NOMO-1 (cell line): ENCODE measurements at regions not wholly inside any gene's neighbourhood (a gene's known extent, or its start where the extent isn't known, plus 50 kb on each side); places are given as distances from the start of the nearest gene placed in this dataset.

Source experiments
- DNase-seq, 2 experiments: peaks; one replicate each; lab custom pipeline; 2025; ENCODE audit not compliant: unreplicated experiment in 2 of 2; lab: John Stamatoyannopoulos, UW

DNA sequence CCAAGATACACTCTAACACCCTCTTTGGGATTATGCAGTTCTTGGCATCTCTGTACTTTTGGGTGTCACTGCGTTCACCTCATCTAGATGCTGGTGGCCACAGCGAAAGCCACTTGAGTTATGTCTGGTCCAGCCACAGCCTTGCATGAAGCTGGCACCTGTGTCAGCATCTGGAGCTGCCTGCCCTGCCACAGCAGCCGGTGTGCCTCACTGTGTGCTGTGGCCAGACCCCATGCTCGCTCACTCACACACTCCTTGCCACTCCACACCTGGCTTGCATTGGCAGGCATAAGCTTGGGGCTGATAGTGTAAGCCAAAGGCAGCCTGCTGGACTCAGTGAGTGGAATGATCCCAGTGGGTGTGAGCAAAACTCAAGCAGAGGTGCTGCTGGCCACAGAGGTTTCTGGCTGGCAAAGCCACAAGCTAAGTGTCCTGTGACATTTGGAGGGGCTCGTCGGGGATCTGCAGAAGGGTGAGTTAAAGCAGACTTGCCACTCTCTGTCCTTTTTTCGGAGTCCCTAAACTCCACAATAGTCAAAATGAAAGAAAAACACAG lies 442.7 kb upstream of the CDH8 start:
- DNase-seq = no peak

DNA sequence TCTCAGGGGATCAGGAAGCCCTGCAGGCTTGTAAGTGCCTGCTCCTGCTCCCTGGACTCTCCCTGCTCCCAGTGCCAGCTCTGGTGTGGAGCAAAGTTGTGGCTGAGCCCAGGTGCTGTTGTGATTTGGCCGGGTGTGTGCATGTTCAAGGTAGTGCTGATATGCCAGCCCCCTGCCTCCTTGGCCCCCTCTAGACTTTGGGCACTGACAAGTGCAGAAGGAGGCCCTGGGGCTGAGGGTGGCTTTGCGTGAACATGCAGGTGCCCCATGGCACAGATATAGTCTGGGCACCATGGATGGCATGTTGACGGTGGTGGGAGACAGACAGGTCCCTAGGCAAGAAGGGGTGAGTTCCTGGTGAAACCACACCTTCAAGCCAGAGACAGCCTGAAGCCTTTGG lies 441.6 kb upstream of the CDH8 start:
- DNase-seq = no peak

DNA sequence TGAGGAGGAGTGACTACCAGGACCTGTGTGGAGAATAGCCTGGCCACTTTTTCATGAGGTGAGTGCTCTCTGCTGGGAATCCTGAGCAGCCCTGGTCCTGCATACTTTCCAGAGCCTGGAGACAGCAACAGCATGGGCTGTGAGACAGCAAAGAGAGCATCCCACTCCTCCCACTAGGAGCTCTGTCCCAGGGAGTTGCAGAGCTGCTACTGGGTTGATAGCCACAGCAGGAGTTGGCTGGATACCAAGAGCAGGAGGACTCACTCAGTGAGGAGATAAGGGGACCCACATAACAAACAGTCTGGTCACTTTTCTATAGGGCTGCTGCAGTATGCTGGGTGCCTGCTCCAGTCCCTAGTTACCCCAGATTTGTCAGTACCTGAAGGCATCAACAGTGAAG lies 439.3 kb upstream of the CDH8 start:
- DNase-seq = no peak

DNA sequence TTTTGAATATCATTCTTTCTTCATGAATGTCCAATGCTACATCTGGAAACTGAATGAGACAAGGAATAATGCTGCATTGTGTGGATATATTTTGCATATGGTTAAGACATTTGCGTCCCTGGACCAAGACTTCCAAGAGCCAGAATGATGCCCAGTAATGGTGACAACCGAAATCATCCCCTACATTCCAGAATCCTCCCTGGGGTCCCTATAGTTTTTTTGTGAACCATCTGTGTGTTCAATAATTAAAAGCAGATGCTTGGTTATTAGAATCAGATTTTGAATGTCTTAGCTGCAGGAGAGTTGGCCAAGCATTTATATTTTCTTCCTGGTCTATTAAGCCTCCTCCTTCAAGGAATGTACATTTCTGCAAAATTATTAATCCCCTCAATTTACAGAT lies 426.7 kb upstream of the CDH8 start:
- DNase-seq = no peak

DNA sequence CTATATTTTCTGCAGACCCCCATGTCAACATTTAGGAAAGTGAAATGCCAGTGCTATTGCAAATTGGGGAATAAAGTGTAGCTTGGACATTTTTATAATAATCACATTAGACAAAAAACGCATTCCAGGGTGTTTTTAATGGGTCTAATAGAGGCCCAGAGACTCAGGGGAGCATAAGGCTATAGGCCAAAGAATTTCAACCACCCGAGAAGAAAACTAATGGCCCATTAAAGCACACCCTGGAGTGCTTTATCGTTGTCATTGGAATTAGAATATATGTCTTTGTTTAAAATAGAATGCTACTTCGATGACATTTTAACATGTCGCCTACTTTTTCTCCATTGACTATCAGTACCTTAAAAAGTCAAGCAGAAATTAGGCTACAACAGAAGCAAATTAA lies 414.1 kb upstream of the CDH8 start:
- no peak for DNase-seq

DNA sequence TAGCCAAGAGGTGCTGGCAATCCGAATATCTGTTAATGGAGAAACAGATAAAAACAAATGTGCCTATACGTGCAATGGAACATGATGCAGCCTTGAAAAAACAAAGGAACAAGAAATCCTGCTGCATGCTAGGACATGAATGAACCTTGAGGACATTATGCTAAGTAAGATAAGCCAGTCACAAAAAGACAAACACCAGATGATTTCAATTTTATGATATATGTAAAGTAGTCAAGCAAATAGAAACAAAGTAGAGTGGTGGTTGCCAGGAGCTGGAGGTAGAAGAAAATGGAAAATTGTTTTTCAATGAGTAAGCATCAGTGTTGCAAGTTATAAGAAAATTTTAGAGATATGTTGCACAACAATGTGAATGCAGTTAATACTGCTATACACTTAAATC lies 409.7 kb upstream of the CDH8 start:
- no peak for DNase-seq

DNA sequence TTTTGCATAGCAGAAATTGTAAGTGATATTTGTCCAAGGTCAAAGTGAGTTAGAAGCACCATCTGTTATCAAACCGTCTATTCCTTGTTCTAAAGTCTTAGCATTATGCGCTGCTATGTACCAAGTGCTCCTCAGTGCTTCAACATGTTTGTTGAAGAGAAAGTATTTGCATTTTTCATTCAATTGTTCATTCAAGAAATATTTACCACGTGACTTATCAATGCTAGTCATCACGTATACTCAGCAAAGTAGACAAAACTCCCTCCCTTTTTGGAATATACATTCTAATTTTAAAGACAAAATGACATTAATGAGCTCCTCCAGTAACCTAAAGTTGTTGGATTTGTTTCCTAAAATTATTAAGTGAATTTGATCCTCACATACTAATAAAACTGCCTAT lies 388.0 kb upstream of the CDH8 start:
- DNase-seq = no peak

DNA sequence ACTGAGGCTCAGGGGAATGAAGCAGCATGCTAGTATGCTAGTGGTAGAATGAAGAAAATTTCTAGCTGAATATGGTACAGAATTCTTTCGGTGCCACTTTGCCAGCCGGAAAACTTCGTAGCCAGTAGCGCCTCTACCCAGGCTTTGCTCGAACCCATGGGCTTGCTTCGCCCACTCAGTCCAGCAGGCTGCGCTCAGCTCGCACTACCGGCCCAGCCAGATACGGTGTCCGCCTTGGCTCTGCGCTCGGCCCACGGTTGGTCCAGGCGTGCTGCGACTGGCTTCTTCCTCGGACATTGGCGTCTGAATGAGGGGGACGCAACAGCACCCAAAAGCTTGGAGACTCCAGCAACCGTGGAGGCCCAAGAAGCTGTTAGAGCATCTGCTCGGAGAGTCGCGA lies 372.5 kb upstream of the CDH8 start:
- no peak for DNase-seq

DNA sequence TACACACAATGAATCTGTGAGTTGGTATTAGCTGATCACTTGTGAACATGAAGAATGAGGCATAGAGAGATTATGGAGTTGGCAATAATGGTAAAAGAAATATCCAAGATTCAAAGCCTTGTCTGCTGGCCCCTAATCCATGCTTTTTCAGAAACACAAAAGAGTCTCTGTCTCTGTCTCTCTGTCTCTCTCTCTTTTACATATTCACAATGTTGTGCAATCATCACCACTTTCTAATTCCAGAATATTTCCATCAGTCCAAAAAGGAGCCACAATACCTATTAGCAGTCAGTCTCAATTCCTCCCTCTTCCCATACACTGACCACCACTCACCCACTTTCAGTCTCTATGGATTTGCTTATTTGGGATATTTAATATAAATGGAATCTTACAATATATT lies 370.1 kb upstream of the CDH8 start:
- DNase-seq = no peak

DNA sequence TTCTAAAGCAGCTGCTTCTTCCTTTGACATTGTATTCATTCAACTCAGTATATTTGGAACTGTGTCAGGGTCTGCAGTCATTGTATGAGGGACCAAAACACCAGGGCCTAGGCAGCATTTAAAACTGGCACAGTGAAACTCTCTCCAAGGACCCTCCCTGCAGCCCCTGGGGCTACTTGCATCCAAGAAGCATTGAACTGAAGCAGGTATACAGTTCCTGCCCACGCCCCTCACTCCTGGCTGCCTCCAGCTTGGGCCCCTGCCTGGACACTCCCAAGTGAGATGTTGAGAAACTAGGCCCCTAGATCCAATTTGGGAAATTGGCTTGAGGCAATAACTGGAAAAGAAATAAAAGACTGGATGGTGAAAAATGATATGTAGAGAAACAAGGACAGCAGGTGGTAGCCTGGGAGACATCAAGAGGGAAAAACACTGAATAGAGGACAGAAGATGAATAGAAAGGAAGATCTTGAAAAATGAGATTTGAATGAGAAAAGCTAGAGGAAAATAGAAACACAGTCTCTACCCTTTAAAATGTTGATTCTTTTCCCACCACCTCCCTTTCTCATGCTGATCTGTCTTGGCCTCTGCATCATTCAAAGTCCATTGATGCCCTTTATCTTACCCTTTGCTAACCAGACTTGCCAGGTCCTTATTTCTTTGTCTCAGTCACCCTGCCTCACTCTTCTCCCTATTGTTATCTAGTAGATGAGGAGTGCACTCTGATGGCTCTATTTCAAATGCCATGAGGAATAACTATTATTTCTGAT lies 368.8 kb upstream of the CDH8 start:
- DNase-seq = no peak

DNA sequence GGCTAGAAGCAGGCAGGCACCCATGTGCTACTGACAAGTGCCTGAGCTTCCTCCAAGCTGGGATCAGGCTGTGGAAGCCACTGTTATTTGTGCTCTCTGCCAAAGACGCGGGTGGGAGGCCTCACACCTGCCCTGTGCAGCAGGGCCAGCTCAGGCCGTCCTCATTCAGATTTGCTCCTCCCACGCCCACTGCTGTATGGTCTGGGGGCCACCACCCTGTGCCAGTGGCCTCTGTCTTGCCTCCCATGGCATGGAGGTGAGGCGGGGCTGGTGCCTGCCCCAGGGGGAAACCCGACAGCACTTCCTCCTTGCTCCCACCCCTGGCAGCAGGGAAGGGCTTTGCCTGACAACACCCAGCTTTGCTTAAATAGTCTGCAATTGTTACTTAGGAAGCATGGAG lies 356.5 kb upstream of the CDH8 start:
- DNase-seq = no peak

DNA sequence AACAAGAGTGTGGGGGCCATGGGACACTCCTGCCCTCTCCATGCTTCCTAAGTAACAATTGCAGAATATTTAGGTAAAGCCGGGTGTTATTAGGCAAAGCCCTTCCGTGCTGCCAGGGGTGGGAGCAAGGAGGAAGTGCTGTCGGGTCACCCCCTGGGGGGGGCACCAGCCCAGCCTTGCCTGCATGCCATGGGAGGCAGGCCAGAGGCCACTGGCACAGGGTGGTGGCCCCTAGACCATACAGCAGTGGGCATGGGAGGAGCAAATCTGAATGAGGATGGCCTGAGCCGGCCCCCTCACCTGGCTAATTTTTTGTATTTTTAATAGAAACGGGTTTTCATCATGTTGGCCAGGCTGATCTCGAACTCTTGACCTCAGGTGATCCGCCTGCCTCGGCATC lies 355.7 kb upstream of the CDH8 start:
- DNase-seq = no peak

DNA sequence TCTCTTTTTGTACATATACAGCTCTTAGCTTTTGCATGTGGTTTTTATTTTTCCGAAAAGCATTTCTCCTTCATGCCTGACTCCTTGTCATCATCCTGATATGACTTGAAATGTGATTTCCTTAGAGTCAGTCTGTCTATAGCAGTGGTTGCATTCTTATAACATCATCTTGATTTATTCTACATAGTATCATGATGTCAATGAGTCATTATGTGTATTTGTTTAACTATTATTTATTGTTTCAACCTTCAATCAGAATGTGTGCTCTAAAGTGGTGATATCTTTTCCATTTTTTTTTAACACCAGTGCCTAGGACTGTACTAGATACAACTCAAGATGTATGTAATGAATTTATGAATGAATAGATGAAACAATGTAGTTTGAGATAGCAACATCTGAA lies 354.9 kb upstream of the CDH8 start:
- DNase-seq = no peak

DNA sequence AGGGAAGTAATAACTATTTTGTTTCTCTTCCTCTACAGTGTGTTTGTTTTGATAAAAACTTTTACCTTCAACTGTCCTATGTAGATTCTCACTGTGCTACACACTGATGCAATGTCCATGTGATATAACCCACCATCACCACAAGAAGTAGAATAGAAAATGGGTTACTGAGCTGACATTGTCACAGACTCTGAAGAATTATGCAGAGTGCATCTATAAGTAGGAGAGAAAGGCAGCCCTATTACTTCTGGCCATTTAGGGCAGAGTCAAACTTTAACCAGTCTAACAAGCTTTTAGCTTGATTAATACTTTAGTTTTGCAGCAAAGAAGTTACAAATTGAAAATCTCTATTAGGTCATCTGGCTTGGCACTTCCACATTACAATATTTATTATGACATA lies 354.0 kb upstream of the CDH8 start:
- no peak for DNase-seq

DNA sequence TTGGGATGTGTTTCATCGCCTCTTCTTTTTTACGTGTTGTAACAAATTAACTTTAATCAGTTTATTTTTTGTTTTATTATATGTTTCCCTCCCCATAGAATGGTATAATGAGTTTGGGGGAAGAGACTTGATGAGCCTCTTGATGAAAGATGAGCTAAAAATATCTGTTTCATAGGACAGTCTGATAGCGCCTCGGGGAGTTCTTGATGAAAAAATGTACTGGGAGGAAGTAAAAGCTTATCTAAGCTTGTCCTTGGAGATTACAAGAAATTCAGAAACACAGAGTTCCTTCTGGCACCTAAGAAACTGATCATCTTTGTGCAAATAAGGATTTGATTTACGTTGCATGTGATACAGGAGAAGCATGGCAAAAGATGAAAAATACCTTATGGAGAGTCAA lies 350.2 kb upstream of the CDH8 start:
- no peak for DNase-seq

DNA sequence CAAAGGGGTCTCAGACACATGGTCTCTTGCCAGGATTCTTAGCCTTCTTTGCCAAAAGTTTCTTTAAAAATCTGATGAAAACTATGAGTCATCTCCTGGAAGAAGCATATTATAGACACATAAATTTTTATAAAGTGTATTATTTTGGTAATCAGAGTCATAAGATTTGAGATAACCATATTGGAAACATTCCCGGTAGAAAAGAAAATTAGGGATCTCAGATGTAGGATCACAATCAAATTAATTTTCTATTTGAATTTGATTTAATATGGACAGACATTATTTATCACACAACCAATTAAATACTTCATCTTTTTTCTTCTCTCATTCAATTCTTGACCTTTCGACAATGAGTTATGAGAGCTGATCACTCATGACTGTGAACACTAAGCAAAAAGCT lies 347.7 kb upstream of the CDH8 start:
- no peak for DNase-seq

DNA sequence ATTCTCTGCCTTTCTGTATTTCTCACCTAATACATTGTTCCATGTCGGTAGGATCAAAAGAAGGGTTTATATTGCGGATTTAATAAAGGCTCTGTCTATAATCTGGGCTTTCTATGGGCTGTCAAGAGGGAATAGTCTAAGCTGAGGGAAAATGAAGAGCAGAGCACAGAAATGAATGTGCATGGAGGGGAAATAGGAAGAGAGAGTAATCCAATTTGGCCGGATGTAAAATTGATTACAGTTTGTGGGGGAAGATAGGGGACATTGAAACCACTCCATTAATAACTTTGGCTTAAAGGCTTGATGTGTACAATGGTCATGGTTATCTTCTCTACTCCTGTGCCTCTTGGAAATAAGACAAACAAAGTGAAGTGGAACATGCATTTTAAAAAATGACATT lies 334.2 kb upstream of the CDH8 start:
- no peak for DNase-seq

DNA sequence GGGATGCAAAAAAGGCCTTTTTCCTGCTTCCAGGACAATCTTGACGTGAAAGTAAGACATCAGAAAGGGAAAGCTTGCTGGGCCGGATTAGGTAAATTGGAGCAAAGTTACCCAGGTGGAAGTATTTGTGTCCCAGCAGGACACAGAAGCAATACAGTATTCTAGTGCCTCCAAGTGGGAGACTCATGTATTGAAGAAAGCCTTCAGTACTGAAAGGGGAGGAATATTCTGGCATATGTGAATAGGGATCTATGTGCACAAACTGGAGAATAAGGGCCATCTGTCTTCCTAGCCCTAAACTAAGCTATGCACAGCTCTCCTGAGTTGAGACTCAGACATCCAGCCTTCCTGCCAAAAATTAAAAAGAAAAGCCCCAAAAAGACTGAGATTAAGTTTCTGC lies 327.3 kb upstream of the CDH8 start:
- DNase-seq = no peak

DNA sequence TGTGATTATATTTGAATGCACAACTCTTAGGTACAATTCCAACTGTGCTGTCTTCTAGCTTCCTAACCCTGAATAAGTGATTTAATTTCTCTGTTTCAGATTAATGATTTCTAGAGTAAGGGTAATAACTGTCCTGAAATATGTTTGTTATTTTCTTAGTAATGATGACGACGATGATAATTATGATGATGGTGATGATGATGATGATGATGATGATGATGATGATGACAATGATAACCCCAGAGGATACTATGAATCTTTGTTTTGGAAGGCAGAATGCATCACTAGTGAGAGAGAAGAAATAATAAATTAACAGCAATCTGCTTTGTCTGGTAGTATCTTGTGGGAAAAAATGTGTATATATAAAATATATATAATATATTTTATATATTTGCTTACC lies 317.1 kb upstream of the CDH8 start:
- no peak for DNase-seq

DNA sequence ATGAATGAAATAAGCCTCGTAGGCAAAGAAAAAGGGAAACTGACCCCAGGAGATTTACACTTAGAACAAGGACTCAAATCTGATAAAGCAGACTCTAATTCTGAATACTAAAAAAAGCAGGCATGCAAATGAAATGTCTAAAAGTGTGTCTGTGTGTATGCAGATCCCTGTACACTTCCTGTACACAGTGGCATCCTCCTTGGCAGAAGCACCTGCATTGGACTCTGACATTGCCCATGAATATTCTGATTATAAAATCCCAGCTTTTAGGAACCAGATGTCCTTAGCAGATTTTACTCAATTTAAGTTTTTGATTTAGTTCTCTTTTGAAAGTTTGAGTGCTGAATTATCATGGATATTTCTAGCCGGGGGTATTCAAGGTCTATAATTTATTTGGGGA lies 306.0 kb upstream of the CDH8 start:
- no peak for DNase-seq

DNA sequence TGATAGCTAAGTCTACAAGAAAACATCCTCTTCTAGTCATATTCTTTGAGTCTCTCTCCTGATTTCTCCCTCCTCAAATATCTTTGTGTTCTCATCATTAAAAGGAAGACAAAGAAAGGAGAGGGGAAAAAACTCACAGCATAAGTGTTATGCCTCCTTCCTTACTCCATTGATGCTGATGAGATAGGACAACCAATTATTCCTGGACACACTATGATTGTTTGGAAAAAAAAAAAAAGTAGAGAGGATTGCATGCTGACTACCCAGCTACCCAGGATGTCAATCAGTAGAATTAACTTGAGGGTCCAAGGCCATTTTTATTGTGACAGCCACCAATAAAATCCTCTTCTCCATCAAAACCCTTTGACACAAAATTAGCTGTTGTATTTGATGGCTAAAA lies 299.1 kb upstream of the CDH8 start:
- no peak for DNase-seq

DNA sequence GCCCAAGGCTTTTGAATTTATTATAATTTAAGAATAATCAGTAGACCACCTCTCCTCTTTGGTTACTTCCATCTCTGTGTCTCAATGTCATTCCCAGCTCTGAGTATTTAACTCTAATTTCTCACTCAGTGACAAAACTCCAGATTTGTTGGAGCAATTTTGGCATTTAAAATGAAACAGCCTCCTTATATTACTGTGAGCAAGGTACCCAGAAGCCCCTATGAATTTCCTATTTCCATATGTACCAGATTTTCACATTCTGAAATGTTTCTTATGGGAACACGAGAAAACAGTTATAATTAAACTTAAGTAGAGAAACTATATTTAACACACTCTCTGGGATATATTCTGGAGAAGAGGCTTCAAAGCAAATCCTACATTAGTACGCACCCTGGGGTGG lies 285.4 kb upstream of the CDH8 start:
- DNase-seq = no peak

DNA sequence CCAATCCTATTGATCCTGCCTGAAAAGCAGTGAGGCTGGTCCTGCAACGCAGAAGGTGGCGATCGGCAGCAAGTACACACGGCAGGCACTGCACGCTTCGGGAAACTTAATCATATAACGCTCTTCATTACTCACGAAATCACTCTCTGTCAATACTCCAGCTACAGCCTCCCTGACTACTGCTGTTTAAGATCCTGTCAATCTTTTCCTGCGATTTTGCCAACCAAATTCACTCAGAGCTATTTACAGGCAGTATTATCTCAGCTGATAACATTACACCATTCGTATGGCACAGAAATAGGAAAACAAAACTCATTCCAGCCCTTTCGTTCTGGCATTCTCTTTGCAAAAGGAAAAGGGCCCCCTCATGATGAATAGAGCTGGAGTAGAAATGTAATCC lies 262.4 kb upstream of the CDH8 start:
- no peak for DNase-seq
